HEK293 (cell line): ENCODE measurements at regions not wholly inside any gene's neighbourhood (a gene's known extent, or its start where the extent isn't known, plus 50 kb on each side); places are given as distances from the start of the nearest gene placed in this dataset.
A peak's percentile ranks its signal among the peaks of the same experiment; 100 is the strongest.

Experiments
- SP7 ChIP-seq: fragments of 450-650 bp; formaldehyde crosslinking; IDR thresholded peaks from 2 replicates; pipeline ENCODE4 v1.5.1; 2016; ENCODE audit warnings: missing biosample characterization, missing genetic modification characterization
- TRIM28 ChIP-seq: IDR thresholded peaks from 2 replicates; pipeline ENCODE4 v1.6.1; 2011; ENCODE audit warnings: low read length, control low read depth, borderline replicate concordance
- ZBTB17 ChIP-seq: fragments of 450-650 bp; formaldehyde crosslinking; IDR thresholded peaks from 2 replicates; pipeline ENCODE4 v1.5.1; 2016; ENCODE audit warnings: missing biosample characterization, missing genetic modification characterization
- ZBTB48 ChIP-seq: fragments of 450-650 bp; formaldehyde crosslinking; IDR thresholded peaks from 2 replicates; pipeline ENCODE4 v1.5.1; 2016; ENCODE audit warnings: missing biosample characterization, missing genetic modification characterization
- ZNF112 ChIP-seq: fragments of 450-650 bp; formaldehyde crosslinking; IDR thresholded peaks from 2 replicates; pipeline ENCODE4 v1.5.0; 2017; ENCODE audit warnings: missing biosample characterization, missing genetic modification characterization
- ZNF121 ChIP-seq: fragments of 450-650 bp; formaldehyde crosslinking; IDR thresholded peaks from 2 replicates; pipeline ENCODE4 v1.5.1; 2016; ENCODE audit warnings: missing biosample characterization, missing genetic modification characterization
- ZNF132 ChIP-seq: fragments of 450-650 bp; formaldehyde crosslinking; IDR thresholded peaks from 2 replicates; pipeline ENCODE4 v1.5.1; 2017; ENCODE audit warnings: missing biosample characterization, missing genetic modification characterization, borderline replicate concordance
- ZNF146 ChIP-seq: fragments of 450-650 bp; formaldehyde crosslinking; IDR thresholded peaks from 2 replicates; pipeline ENCODE4 v1.5.1; 2016; ENCODE audit warnings: missing biosample characterization, missing genetic modification characterization
- ZNF155 ChIP-seq: fragments of 450-650 bp; formaldehyde crosslinking; IDR thresholded peaks from 2 replicates; pipeline ENCODE4 v1.5.1; 2016; ENCODE audit warnings: missing biosample characterization, missing genetic modification characterization
- ZNF19 ChIP-seq: fragments of 450-650 bp; formaldehyde crosslinking; IDR thresholded peaks from 2 replicates; pipeline ENCODE4; 2016; ENCODE audit warnings: missing biosample characterization, missing genetic modification characterization, low read depth
- ZNF221 ChIP-seq: fragments of 450-650 bp; formaldehyde crosslinking; IDR thresholded peaks from 2 replicates; pipeline ENCODE4 v1.5.1; 2017; ENCODE audit warnings: missing biosample characterization, missing genetic modification characterization, borderline replicate concordance
- ZNF37A ChIP-seq: fragments of 450-650 bp; IDR thresholded peaks from 2 replicates; pipeline ENCODE4 v1.5.1; 2018; ENCODE audit warnings: missing biosample characterization, missing genetic modification characterization
- ZNF48 ChIP-seq: fragments of 450-650 bp; formaldehyde crosslinking; IDR thresholded peaks from 2 replicates; pipeline ENCODE4 v1.5.1; 2016; ENCODE audit warnings: missing biosample characterization, missing genetic modification characterization
- ZNF514 ChIP-seq: fragments of 450-650 bp; formaldehyde crosslinking; IDR thresholded peaks from 2 replicates; pipeline ENCODE4 v1.5.1; 2016; ENCODE audit warnings: missing biosample characterization, missing genetic modification characterization
- ZNF529 ChIP-seq: fragments of 450-650 bp; formaldehyde crosslinking; IDR thresholded peaks from 2 replicates; pipeline ENCODE4 v1.5.1; 2017; ENCODE audit warnings: missing genetic modification characterization, missing biosample characterization; ENCODE audit not compliant: insufficient replicate concordance
- ZNF621 ChIP-seq: fragments of 450-650 bp; formaldehyde crosslinking; IDR thresholded peaks from 2 replicates; pipeline ENCODE4 v1.5.1; 2017; ENCODE audit warnings: missing biosample characterization, missing genetic modification characterization
- ZNF623 ChIP-seq: fragments of 450-650 bp; formaldehyde crosslinking; IDR thresholded peaks from 2 replicates; pipeline ENCODE4 v1.5.1; 2016; ENCODE audit warnings: missing biosample characterization, missing genetic modification characterization
- ZNF624 ChIP-seq: fragments of 450-650 bp; formaldehyde crosslinking; IDR thresholded peaks from 2 replicates; pipeline ENCODE4 v1.5.1; 2017; ENCODE audit warnings: missing biosample characterization, missing genetic modification characterization
- ZNF677 ChIP-seq: fragments of 450-650 bp; IDR thresholded peaks from 2 replicates; pipeline ENCODE4 v1.5.0; 2018; ENCODE audit warnings: missing biosample characterization, mild to moderate bottlenecking, missing genetic modification characterization, moderate library complexity
- ZNF843 ChIP-seq: fragments of 450-650 bp; formaldehyde crosslinking; IDR thresholded peaks from 2 replicates; pipeline ENCODE4 v1.5.1; 2016; ENCODE audit warnings: missing biosample characterization, missing genetic modification characterization
- TF ChIP-seq, protein P1 (sequence below): fragments of 450-650 bp; formaldehyde crosslinking; IDR thresholded peaks from 2 replicates; pipeline ENCODE4 v1.5.1; 2016; ENCODE audit warnings: missing biosample characterization, missing genetic modification characterization
- TF ChIP-seq, protein P2 (sequence below): fragments of 450-650 bp; formaldehyde crosslinking; IDR thresholded peaks from 2 replicates; pipeline ENCODE4 v1.5.1; 2016; ENCODE audit warnings: missing biosample characterization, missing genetic modification characterization
- TF ChIP-seq, protein P3 (sequence below): fragments of 450-650 bp; formaldehyde crosslinking; IDR thresholded peaks from 2 replicates; pipeline ENCODE4 v1.5.1; 2016; ENCODE audit warnings: missing biosample characterization, missing genetic modification characterization
- TF ChIP-seq, protein P4 (sequence below): fragments of 450-650 bp; formaldehyde crosslinking; conservative IDR thresholded peaks from 2 replicates; pipeline ENCODE4 v1.5.1; 2016; ENCODE audit warnings: low read depth, missing biosample characterization, missing genetic modification characterization
- TF ChIP-seq, protein P5 (sequence below): fragments of 450-650 bp; formaldehyde crosslinking; IDR thresholded peaks from 2 replicates; pipeline ENCODE4 v1.5.1; 2016; ENCODE audit warnings: missing biosample characterization, missing genetic modification characterization
- TF ChIP-seq, protein P6 (sequence below): fragments of 450-650 bp; formaldehyde crosslinking; IDR thresholded peaks from 2 replicates; pipeline ENCODE4 v1.5.1; 2016; ENCODE audit warnings: missing biosample characterization, missing genetic modification characterization, low read depth

DNA sequence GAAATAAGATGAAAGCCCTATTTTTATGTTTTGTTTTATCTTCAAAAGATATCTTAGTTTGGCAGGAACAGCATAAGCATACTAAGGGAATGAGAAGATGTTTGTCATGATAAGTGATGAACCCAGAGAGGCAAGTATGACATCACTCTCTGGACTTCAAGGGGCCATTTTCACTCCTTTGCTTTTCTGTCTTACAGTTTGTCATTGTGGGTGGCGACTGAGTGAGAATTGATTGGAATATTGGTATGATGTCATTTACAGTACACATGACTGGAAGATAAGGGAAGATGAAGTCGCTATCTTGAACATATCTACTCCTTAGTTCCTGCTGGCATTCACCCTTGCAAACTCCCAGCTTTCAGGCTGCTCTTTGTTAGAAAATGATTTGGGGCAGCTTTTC is 258.1 kb upstream of the RAB4A start (continued):
- TF ChIP-seq, protein P1, sequence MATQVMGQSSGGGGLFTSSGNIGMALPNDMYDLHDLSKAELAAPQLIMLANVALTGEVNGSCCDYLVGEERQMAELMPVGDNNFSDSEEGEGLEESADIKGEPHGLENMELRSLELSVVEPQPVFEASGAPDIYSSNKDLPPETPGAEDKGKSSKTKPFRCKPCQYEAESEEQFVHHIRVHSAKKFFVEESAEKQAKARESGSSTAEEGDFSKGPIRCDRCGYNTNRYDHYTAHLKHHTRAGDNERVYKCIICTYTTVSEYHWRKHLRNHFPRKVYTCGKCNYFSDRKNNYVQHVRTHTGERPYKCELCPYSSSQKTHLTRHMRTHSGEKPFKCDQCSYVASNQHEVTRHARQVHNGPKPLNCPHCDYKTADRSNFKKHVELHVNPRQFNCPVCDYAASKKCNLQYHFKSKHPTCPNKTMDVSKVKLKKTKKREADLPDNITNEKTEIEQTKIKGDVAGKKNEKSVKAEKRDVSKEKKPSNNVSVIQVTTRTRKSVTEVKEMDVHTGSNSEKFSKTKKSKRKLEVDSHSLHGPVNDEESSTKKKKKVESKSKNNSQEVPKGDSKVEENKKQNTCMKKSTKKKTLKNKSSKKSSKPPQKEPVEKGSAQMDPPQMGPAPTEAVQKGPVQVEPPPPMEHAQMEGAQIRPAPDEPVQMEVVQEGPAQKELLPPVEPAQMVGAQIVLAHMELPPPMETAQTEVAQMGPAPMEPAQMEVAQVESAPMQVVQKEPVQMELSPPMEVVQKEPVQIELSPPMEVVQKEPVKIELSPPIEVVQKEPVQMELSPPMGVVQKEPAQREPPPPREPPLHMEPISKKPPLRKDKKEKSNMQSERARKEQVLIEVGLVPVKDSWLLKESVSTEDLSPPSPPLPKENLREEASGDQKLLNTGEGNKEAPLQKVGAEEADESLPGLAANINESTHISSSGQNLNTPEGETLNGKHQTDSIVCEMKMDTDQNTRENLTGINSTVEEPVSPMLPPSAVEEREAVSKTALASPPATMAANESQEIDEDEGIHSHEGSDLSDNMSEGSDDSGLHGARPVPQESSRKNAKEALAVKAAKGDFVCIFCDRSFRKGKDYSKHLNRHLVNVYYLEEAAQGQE (tag by site-specific recombination) = no peak
- no peak for TF ChIP-seq ZNF121
- TF ChIP-seq, protein P2, sequence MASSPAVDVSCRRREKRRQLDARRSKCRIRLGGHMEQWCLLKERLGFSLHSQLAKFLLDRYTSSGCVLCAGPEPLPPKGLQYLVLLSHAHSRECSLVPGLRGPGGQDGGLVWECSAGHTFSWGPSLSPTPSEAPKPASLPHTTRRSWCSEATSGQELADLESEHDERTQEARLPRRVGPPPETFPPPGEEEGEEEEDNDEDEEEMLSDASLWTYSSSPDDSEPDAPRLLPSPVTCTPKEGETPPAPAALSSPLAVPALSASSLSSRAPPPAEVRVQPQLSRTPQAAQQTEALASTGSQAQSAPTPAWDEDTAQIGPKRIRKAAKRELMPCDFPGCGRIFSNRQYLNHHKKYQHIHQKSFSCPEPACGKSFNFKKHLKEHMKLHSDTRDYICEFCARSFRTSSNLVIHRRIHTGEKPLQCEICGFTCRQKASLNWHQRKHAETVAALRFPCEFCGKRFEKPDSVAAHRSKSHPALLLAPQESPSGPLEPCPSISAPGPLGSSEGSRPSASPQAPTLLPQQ (tag by site-specific recombination) = peak; percentile 78
- peak; percentile 85 for TF ChIP-seq ZBTB48 (tag by site-specific recombination)
- TF ChIP-seq ZBTB17 (tag by site-specific recombination) = 0 out of 2 replicates have a peak, but pooled peaks have one; percentile 35
- TF ChIP-seq ZNF529 (tag by site-specific recombination) = no peak
- no peak for TF ChIP-seq ZNF146 (tag by site-specific recombination)
- peak; percentile 54; the same call in 1 of the 2 replicates for TF ChIP-seq ZNF843 (tag by site-specific recombination)
- no peak for TF ChIP-seq ZNF677 (tag by site-specific recombination)
- TF ChIP-seq ZNF19 = no peak
- 0 out of 2 replicates have a peak, but pooled peaks have one; percentile 40 for TF ChIP-seq SP7
- no peak for TF ChIP-seq ZNF48 (tag by site-specific recombination)
- no peak for TF ChIP-seq TRIM28
- TF ChIP-seq ZNF221 (tag by site-specific recombination) = no peak
- TF ChIP-seq, protein P3, sequence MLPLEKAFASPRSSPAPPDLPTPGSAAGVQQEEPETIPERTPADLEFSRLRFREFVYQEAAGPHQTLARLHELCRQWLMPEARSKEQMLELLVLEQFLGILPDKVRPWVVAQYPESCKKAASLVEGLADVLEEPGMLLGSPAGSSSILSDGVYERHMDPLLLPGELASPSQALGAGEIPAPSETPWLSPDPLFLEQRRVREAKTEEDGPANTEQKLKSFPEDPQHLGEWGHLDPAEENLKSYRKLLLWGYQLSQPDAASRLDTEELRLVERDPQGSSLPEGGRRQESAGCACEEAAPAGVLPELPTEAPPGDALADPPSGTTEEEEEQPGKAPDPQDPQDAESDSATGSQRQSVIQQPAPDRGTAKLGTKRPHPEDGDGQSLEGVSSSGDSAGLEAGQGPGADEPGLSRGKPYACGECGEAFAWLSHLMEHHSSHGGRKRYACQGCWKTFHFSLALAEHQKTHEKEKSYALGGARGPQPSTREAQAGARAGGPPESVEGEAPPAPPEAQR (tag by site-specific recombination) = no peak
- TF ChIP-seq ZNF514 (tag by site-specific recombination) = no peak
- TF ChIP-seq, protein P4, sequence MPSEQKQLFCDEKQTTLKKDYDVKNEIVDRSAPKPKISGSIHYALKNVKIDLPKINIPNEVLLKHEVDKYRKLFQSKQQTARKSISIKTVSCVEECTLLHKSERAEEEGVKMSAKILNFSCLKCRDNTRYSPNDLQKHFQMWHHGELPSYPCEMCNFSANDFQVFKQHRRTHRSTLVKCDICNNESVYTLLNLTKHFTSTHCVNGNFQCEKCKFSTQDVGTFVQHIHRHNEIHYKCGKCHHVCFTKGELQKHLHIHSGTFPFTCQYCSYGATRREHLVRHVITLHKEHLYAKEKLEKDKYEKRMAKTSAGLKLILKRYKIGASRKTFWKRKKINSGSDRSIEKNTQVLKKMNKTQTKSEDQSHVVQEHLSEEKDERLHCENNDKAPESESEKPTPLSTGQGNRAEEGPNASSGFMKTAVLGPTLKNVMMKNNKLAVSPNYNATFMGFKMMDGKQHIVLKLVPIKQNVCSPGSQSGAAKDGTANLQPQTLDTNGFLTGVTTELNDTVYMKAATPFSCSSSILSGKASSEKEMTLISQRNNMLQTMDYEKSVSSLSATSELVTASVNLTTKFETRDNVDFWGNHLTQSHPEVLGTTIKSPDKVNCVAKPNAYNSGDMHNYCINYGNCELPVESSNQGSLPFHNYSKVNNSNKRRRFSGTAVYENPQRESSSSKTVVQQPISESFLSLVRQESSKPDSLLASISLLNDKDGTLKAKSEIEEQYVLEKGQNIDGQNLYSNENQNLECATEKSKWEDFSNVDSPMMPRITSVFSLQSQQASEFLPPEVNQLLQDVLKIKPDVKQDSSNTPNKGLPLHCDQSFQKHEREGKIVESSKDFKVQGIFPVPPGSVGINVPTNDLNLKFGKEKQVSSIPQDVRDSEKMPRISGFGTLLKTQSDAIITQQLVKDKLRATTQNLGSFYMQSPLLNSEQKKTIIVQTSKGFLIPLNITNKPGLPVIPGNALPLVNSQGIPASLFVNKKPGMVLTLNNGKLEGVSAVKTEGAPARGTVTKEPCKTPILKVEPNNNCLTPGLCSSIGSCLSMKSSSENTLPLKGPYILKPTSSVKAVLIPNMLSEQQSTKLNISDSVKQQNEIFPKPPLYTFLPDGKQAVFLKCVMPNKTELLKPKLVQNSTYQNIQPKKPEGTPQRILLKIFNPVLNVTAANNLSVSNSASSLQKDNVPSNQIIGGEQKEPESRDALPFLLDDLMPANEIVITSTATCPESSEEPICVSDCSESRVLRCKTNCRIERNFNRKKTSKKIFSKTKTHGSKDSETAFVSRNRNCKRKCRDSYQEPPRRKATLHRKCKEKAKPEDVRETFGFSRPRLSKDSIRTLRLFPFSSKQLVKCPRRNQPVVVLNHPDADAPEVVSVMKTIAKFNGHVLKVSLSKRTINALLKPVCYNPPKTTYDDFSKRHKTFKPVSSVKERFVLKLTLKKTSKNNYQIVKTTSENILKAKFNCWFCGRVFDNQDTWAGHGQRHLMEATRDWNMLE = peak; percentile 41; the same call in 1 of the 2 replicates
- no peak for TF ChIP-seq ZNF621 (tag by site-specific recombination)
- no peak for TF ChIP-seq ZNF155 (tag by site-specific recombination)
- TF ChIP-seq, protein P5, sequence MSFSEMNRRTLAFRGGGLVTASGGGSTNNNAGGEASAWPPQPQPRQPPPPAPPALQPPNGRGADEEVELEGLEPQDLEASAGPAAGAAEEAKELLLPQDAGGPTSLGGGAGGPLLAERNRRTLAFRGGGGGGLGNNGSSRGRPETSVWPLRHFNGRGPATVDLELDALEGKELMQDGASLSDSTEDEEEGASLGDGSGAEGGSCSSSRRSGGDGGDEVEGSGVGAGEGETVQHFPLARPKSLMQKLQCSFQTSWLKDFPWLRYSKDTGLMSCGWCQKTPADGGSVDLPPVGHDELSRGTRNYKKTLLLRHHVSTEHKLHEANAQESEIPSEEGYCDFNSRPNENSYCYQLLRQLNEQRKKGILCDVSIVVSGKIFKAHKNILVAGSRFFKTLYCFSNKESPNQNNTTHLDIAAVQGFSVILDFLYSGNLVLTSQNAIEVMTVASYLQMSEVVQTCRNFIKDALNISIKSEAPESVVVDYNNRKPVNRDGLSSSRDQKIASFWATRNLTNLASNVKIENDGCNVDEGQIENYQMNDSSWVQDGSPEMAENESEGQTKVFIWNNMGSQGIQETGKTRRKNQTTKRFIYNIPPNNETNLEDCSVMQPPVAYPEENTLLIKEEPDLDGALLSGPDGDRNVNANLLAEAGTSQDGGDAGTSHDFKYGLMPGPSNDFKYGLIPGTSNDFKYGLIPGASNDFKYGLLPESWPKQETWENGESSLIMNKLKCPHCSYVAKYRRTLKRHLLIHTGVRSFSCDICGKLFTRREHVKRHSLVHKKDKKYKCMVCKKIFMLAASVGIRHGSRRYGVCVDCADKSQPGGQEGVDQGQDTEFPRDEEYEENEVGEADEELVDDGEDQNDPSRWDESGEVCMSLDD (tag by site-specific recombination) = no peak
- no peak for TF ChIP-seq ZNF624
- TF ChIP-seq, protein P6, sequence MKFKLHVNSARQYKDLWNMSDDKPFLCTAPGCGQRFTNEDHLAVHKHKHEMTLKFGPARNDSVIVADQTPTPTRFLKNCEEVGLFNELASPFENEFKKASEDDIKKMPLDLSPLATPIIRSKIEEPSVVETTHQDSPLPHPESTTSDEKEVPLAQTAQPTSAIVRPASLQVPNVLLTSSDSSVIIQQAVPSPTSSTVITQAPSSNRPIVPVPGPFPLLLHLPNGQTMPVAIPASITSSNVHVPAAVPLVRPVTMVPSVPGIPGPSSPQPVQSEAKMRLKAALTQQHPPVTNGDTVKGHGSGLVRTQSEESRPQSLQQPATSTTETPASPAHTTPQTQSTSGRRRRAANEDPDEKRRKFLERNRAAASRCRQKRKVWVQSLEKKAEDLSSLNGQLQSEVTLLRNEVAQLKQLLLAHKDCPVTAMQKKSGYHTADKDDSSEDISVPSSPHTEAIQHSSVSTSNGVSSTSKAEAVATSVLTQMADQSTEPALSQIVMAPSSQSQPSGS (tag by site-specific recombination) = peak; percentile 98
- no peak for TF ChIP-seq ZNF623 (tag by site-specific recombination)
- no peak for TF ChIP-seq ZNF112 (tag by site-specific recombination)
- TF ChIP-seq ZNF37A (tag by site-specific recombination) = no peak
- no peak for TF ChIP-seq ZNF132
